HS-5 (cell line): ENCODE measurements at regions not wholly inside any gene's neighbourhood (a gene's known extent, or its start where the extent isn't known, plus 50 kb on each side); places are given as distances from the start of the nearest gene placed in this dataset.

Experiments
- DNase-seq: peaks from one replicate; pipeline ENCODE4 v3.0.0-alpha.2; 2012; ENCODE audit warnings: low read depth

DNA sequence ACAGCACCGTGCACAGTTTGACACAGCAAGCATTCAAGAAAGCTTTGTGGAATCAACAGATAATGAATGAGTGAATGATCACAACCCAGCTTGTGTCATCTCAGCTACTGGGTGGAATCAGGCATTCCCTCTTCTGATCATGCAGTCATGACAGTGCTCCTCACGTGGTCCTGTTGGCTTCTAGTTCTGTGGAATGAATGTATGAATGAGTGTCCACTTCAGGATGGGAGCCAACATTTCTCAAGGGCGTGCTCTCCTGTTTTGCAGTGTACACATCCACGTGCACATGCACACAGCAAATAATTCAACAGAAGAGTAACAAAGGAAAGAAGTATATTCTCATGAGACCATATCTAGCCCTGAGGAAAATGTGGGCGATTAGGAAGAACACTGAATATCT is 133.1 kb upstream of the NPVF start:
- no peak for DNase-seq

- no peak for DNase-seq
Measured at GRCh38 chr7:25361863-25362262, 133.6 kb upstream of the NPVF start.

DNA sequence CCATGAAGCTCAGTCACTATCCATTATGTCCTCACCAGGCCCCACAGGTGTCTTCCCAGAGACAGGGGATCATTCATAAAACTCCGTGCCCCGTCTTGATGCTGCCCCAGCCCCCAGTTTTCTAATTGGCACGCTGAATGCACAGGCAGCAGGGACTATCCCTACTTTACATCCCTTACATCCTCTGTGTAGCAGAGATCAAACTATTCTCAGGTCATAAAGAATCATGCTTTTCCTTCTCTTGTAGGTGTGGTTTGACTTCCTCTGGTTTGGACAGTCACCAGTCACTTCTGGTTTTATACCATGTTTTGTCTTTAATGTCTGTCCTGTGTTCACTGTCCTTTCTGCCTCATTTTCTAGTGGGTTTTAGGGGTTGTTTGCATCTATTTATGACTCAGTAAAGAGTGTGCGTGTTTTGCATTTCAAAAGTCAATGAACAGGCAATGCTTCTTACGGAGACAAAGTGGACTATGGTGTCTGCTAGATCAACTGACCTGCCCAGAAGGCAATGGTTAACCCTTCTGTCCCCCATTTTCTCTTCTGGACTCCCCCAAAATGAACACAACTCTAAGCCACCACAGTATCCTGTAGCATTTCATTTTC is 140.4 kb upstream of the NPVF start:
- DNase-seq = no peak

- DNase-seq = no peak
Measured at GRCh38 chr7:25369786-25370185, 141.5 kb upstream of the NPVF start.

DNA sequence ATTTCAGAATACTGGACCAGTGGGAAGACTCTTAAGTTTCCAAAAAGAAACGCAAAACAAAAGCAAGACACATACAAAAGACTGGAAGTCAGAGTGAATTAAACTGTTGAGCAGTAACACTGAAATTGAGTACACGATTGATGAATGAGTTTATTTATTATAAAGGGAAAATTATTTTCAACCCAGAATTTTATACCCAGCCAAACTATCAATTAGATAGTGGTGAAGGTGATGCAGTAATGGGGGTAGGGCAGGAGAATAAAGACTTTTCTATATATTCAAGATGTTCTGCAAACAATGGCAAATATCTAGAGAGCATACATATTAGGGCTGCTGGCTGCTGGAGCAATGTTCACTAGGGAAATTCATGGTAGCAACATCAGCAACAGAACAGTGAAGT is 143.7 kb upstream of the NPVF start:
- DNase-seq = no peak

- DNase-seq = no peak
Measured at GRCh38 chr7:25375805-25376600, 147.7 kb upstream of the NPVF start.

GRCh38 chr7:25379351-25380300 is 151.3 kb upstream of the NPVF start:
- no peak for DNase-seq

GRCh38 chr7:25381818-25382589 is 153.7 kb upstream of the NPVF start:
- no peak for DNase-seq

- no peak for DNase-seq
Measured at GRCh38 chr7:25382869-25383268, 154.6 kb upstream of the NPVF start.

GRCh38 chr7:25383402-25383801 is 155.1 kb upstream of the NPVF start:
- no peak for DNase-seq

- DNase-seq = no peak
Measured at GRCh38 chr7:25384788-25385505, 156.7 kb upstream of the NPVF start.

- no peak for DNase-seq
Measured at GRCh38 chr7:25385506-25386136, 157.3 kb upstream of the NPVF start.

GRCh38 chr7:25386311-25386744 is 158.0 kb upstream of the NPVF start:
- DNase-seq = no peak

GRCh38 chr7:25388681-25389080 is 160.4 kb upstream of the NPVF start:
- DNase-seq = no peak

- peak; percentile 11 for DNase-seq
Measured at GRCh38 chr7:25389489-25390106, 161.3 kb upstream of the NPVF start.

GRCh38 chr7:25391295-25391861 is 163.1 kb upstream of the NPVF start:
- DNase-seq = no peak

- DNase-seq = no peak
Measured at GRCh38 chr7:25391961-25392587, 163.8 kb upstream of the NPVF start.

DNA sequence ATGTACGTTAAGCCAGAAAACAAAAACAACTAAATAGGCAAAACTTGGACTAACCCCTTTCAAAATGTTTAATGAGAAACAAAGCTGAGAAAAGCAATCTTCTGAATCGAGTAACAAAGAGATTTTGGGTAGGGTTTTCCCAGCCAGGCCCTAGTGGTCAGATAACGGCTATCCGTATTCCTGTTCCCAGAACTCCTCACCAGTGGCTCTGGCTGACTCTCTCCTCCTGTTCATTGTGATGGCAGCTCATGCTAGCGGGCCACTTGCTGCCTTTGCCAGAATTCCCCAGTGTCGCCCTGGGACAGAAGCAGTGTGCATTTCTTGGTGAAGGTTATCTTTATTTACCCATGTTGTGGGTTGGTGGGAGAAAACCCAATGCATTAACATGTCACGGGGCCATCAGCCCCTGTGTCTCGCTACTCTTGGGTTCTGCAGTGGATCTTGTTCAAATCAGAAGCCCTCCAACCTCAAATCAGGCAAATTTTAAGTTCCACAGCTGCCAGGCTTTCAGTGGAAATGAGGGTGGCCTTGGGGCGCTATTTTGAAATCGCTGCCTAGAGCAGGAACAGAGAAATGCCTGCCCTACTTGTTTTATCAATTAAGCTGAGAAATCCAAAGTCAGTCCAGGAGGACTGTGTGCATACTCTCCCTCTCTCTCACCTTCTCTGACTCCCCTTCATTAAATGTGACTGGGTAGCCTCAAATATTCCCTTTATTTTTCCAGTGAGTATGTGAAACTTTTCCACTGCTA is 164.5 kb upstream of the NPVF start:
- DNase-seq = no peak

- no peak for DNase-seq
Measured at GRCh38 chr7:25395976-25396375, 167.7 kb upstream of the NPVF start.
